GM12891 (cell line): ENCODE measurements at regions not wholly inside any gene's neighbourhood (a gene's known extent, or its start where the extent isn't known, plus 50 kb on each side); places are given as distances from the start of the nearest gene placed in this dataset.

ENCODE experiments used
- DNase-seq: peaks from one replicate; pipeline ENCODE4 v3.0.0; 2011; ENCODE audit warnings: low spot score; ENCODE audit not compliant: insufficient read length
- FAIRE-seq: peaks from 2 replicates; lab custom pipeline; 2011; peaks lifted over from hg19 to GRCh38; lab: Jason Lieb, UNC
- PAX5 ChIP-seq: IDR thresholded peaks from 2 replicates; pipeline ENCODE4 v1.6.1; 2011; ENCODE audit warnings: low read length, moderate library complexity, mild to moderate bottlenecking; ENCODE audit not compliant: insufficient read depth, severe bottlenecking
- POLR2A ChIP-seq: IDR thresholded peaks from 2 replicates; pipeline ENCODE4 v1.6.1; 2011; ENCODE audit warnings: low read depth, low read length, control low read depth
- POLR2AphosphoS5 ChIP-seq: IDR thresholded peaks from 2 replicates; pipeline ENCODE4 v1.6.1; 2011; ENCODE audit warnings: low read depth, low read length, control low read depth
- POU2F2 ChIP-seq: IDR thresholded peaks from 2 replicates; pipeline ENCODE4 v1.6.1; 2011; ENCODE audit warnings: low read depth, mild to moderate bottlenecking, control low read depth, low read length, moderate library complexity
- SPI1 ChIP-seq: IDR thresholded peaks from 2 replicates; pipeline ENCODE4 v1.6.1; 2011; ENCODE audit warnings: low read depth, low read length, control low read depth
- TAF1 ChIP-seq: IDR thresholded peaks from 2 replicates; pipeline ENCODE4 v1.6.1; 2011; ENCODE audit warnings: low read depth, low read length, control low read depth

DNA sequence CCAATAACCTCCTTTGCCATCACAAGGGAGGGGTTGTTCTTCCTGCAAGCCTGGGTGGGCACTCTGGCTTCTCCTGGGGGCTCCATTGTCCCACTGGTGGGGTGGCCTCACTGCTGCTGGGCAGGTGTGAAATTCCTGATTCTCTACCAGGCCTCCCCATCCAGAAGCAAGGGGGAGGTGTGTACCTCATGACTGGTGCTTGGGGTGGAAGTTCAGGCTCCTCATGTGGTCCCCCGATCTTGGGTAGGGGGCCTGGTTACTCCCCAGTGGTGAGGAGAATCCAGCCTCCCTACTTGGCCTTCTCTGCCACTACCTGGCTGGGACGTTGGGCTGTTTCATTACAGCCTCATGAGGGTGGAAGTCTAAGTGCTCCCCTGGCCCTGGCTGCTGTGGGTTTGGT is 433.9 kb downstream of the IRX2 start:
- FAIRE-seq = no peak
- TF ChIP-seq TAF1 = no peak
- no peak for TF ChIP-seq POLR2AphosphoS5
- TF ChIP-seq SPI1 = no peak
- no peak for TF ChIP-seq POU2F2
- TF ChIP-seq PAX5 = no peak
- TF ChIP-seq POLR2A = no peak

DNA sequence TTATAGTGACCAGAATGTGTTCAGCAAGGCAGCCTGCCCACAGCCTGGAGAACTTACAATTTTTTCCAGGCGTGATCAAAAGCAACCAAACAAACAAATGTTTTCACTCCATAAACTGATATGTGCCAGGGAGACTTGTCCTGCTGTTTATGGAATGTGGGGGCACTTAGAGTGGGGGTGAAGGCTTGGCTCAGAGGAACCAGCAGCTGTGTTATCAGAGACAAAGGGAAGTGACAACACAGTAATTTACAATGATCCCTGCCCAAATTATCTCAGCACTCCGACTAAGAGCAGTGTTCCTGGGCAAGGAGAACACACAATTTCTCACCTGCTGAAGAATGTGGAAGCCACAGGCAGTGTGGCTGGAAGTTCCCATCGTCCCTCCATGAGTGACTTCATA is 429.1 kb upstream of the IRX4 start:
- DNase-seq (no peak), FAIRE-seq (no peak)
- TF ChIP-seq POU2F2 = no peak

More for the DNA sequence above, 433.9 kb downstream of the IRX2 start:
- no peak for DNase-seq

DNA sequence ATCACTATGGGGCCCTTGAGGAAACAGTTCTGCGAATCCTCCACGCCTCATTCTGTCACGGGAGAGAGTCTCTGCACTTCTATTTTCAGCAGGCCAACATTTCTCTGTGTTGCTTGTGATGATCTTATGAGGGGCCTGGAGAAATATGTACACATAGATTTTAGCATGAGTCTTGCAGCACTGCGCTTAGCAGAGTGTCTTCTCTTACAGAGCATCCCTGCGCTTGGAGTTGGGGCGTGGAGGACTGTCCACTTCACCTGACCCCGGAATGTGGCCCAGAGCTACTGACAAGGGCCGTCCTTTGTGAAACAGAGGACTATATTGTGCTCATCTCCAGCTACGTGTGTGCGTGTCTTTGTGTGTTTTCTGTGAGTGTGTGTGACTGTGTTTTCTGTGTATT is 428.2 kb upstream of the IRX4 start:
- DNase-seq (no peak), FAIRE-seq (no peak)
- TF ChIP-seq POLR2AphosphoS5 (no peak), TAF1 (no peak), POU2F2 (no peak), PAX5 (no peak), SPI1 (no peak), POLR2A (no peak)

DNA sequence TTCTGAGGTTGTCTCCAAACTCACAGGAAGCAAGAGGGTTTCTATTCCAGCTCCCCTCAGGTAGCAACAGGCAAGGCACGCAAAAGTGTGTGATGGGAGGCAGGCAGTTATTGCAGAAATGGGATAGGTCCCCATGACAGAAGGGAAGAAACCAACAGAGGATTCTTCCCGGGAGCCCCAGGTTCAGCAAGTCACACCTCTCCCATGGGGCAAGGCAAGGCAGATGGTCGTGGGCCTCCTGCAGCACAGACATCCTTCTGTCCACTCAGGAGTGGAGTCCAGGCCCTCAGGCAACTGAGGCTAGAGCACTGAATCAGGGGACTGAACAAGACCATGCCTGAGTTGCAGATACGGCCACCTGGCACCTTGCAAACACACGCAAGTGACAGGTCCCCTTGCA is 424.9 kb upstream of the IRX4 start:
- no peak for FAIRE-seq
- no peak for DNase-seq
- no peak for TF ChIP-seq PAX5
- TF ChIP-seq POU2F2 = no peak
- no peak for TF ChIP-seq POLR2AphosphoS5
- no peak for TF ChIP-seq POLR2A
- TF ChIP-seq TAF1 = no peak
- no peak for TF ChIP-seq SPI1

DNA sequence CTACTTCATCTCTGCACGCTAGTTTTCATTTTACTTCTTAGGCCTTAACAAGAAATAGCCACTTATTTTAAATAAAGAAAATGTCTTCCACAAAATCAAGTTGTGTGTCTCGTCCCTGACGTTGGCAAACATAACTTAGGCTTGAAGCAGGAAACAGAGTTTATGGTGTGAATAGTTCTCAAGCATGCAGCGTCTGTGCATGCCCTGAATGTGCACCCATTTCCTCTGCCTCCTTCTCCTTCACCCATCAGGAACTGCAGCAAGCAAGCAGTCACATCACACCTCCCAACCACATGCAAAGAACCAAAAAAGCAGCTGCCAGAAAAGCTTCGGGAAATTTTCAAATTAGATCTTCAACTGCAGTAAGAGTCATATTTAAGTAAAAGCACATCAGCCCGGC is 424.0 kb upstream of the IRX4 start:
- no peak for FAIRE-seq
- TF ChIP-seq POLR2AphosphoS5 (no peak), SPI1 (no peak), TAF1 (no peak), POLR2A (no peak), PAX5 (no peak), POU2F2 (no peak)
- no peak for DNase-seq

DNA sequence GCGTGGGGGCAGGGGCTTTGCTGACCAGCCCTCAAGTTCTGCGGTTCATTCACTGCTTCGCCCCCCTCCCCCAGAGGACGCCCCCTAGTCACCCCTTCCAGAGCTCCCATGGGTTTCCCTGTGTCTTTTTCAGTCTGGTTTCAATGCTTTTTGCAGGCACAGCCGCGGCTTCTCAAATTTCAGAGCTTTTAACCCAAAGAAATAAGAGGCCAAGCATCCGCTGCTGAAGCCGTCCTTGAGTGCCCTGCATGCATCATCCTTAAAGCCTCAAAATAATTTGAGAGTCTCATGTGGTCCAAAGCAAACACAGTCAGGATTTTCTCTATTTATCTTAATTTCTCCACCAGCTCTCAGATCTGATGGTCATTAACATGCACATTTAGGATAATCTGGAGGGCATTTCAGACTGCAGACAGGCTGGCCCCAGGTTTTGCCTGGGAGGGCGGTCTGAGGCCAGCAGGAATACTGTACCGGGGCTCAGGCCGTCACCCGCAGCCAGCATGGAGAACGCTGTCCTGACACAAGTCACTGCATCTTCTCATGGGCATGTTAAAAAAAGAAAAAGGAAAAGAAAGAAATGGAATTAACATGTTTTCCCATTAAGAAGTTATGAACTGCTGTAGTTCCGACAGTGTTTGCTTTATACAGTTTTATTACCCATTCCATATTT is 420.8 kb upstream of the IRX4 start:
- no peak for TF ChIP-seq POLR2AphosphoS5
- TF ChIP-seq PAX5 = no peak
- TF ChIP-seq POU2F2 = no peak
- TF ChIP-seq SPI1 = no peak
- no peak for TF ChIP-seq POLR2A
- FAIRE-seq (no peak), DNase-seq (no peak)

DNA sequence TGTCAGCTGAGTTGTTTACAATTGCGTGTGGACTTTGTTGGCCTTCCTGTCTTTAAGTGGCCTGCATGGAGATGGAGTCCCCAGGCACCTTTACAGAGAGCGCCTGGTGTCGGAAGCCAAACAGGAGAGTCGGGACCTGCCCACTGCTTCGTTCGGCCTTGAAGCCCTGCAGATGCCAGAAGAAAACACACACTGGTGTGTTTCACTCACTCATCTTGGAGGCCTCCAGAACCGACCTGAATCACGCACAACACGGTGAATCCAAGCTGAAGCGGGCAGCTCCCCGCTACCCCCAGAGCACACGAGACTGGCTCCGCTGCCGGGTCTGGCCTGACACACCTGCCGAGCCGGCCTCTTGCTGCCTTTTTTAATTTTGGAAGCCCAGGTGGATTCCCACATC is 419.4 kb upstream of the IRX4 start:
- TF ChIP-seq POLR2A = no peak
- TF ChIP-seq TAF1 = no peak
- no peak for TF ChIP-seq POU2F2
- TF ChIP-seq SPI1 = no peak
- no peak for TF ChIP-seq POLR2AphosphoS5
- TF ChIP-seq PAX5 = no peak
- DNase-seq (no peak), FAIRE-seq (no peak)

DNA sequence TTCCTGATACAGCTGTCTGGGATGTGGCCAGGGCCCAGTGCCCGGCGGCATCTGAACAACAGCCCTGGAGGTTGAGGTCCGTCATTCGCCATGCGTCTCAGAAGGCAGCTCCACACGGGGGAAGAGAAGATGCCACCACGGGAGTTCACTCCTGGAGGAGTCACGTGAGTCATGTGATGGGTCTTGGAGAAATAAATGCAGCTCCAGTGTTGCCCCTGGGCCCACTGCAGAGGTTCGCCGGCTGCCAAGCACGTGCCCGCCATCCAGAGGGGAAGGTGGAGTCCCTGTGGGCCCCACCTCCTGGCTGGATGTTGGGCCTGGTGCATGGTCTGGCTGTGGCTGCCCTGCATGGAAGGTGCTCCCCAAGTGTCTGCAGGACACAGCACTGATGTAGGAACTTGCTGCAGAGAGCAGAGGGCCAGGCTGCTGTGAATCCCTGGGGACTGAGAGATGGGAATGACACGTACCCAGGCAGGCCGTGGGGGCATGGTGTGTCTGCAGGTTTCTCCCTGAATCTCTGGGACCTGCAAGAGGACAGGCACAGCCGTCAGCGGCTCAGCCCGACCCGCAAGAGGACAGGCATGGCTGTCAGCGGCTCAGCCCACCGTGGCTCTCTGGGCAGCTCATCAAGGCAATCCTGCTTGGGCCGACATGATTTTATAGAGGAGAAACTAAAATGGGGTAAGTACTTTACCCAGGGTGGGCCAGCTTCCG is 418.3 kb upstream of the IRX4 start:
- TF ChIP-seq POU2F2 = no peak
- TF ChIP-seq POLR2A = no peak
- TF ChIP-seq SPI1 = no peak
- TF ChIP-seq PAX5 = no peak
- no peak for TF ChIP-seq TAF1
- FAIRE-seq = no peak
- no peak for DNase-seq

DNA sequence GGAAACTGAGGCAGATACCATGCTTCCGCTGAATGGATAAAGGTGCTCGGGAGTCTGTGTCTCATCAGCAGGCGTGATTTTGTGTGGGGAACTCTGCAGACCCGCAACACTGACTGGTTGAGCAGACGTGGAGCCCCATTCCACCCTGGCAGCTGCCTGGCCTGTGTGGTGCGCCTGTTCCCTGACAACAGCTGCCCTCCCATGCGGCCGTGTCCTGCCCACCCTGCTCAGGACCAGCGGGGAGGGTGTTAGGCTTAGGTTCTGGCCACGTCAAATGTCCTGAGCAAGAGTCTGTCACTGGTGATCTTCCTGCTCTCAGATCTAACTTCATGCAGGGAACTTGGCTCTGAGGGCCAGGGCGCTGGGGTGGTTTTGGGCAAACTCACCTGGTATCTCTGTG is 417.7 kb upstream of the IRX4 start:
- no peak for FAIRE-seq
- TF ChIP-seq TAF1 (no peak), POLR2A (no peak), SPI1 (no peak), POLR2AphosphoS5 (no peak), POU2F2 (no peak), PAX5 (no peak)

DNA sequence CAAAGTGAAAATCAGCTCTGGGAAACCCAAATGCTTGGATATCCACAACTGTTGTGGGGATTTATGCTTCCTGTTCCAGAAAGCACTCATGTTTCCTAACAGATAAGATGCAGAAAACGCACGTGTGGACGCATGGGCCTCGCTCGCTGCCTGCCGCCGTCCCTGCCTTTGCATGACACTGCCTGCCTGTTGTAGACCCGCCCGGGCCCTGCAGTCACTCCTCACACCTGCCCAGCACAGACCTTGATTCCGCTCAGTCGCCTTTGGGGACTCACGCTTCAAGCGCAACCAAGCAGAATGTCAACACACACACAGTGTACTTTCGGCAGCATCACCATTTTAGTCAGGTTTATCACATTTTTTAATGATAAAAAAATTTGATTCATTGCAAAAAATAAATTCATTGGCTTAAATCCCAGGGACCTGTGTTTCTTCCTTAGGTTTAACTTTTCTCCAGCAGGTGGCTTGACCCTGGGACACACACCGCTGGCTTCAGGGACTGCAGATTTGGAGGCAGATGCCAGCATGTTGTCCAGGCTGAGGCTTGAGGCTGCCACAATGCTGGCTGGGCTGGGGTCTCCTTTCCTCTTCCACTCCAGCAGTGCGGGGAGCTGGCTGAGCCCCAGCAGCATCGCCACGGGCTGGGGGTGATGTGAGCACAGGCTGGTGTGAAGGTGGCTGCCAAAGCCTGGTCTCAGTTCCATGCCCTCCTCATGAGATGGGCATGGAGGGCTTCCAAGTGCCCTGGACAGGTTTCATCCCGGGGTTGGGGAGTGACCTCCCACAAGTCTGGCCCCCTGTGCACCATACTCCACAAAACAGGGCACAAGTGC is 416.9 kb upstream of the IRX4 start:
- DNase-seq (no peak), FAIRE-seq (no peak)
- TF ChIP-seq POU2F2 = no peak
- TF ChIP-seq SPI1 = no peak
- TF ChIP-seq POLR2A = no peak
- no peak for TF ChIP-seq TAF1
- no peak for TF ChIP-seq POLR2AphosphoS5
- TF ChIP-seq PAX5 = no peak

More for the DNA sequence above, 417.7 kb upstream of the IRX4 start:
- no peak for DNase-seq
